Ishikawa (cell line): ENCODE measurements at regions not wholly inside any gene's neighbourhood (a gene's known extent, or its start where the extent isn't known, plus 50 kb on each side); places are given as distances from the start of the nearest gene placed in this dataset.

Experiments used
- CEBPB ChIP-seq: IDR thresholded peaks from 2 replicates; pipeline ENCODE4 v1.6.1; 2012
- EP300 ChIP-seq: IDR thresholded peaks from 2 replicates; pipeline ENCODE4 v1.6.1; 2012; ENCODE audit warnings: borderline replicate concordance
- RAD21 ChIP-seq: IDR thresholded peaks from 2 replicates; pipeline ENCODE4 v1.6.1; 2012; ENCODE audit warnings: low read depth
- REST ChIP-seq: IDR thresholded peaks from 2 replicates; pipeline ENCODE4 v1.6.1; 2012; ENCODE audit warnings: low read depth, mild to moderate bottlenecking
- TAF1 ChIP-seq: IDR thresholded peaks from 2 replicates; pipeline ENCODE4 v1.6.1; 2012; ENCODE audit warnings: low read depth, mild to moderate bottlenecking
- TCF12 ChIP-seq: IDR thresholded peaks from 2 replicates; pipeline ENCODE4 v1.6.1; 2012; ENCODE audit warnings: low read depth
- TEAD4 ChIP-seq: IDR thresholded peaks from 2 replicates; pipeline ENCODE4 v1.6.1; 2012
- ZBTB7A ChIP-seq: IDR thresholded peaks from 2 replicates; pipeline ENCODE4 v1.6.1; 2012; ENCODE audit warnings: low read depth

DNA sequence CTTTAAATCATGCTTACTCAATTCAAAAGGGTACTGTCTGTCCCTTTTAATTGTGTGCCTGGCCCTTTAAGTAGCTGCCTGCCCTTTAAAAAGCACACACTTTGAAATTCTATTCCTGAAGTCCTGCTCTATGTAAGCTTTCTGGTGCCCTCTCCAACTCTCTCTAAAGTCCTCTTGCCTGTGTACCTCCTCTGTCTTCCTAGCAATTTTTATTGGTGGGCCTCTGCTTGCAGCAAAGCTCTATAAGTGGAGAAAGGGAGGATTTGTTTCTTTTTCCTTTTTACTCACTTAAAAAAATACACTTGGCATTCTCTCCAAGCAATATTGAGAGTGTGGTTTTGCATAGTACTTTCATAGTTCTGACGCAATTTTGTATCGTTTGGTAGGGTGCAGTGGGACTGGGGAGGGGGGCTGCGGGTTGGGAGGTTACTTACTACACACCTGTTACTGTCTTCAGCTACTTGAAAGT, 135.4 kb downstream of the LMO4 start:
- TF ChIP-seq RAD21 (no peak), TCF12 (no peak), EP300 (no peak), ZBTB7A (no peak), REST (no peak), CEBPB (no peak), TEAD4 (no peak), TAF1 (no peak)
